ENCODE measurements at regions not wholly inside any gene's neighbourhood (a gene's known extent, or its start where the extent isn't known, plus 50 kb on each side); places are given as distances from the start of the nearest gene placed in this dataset.

DNA sequence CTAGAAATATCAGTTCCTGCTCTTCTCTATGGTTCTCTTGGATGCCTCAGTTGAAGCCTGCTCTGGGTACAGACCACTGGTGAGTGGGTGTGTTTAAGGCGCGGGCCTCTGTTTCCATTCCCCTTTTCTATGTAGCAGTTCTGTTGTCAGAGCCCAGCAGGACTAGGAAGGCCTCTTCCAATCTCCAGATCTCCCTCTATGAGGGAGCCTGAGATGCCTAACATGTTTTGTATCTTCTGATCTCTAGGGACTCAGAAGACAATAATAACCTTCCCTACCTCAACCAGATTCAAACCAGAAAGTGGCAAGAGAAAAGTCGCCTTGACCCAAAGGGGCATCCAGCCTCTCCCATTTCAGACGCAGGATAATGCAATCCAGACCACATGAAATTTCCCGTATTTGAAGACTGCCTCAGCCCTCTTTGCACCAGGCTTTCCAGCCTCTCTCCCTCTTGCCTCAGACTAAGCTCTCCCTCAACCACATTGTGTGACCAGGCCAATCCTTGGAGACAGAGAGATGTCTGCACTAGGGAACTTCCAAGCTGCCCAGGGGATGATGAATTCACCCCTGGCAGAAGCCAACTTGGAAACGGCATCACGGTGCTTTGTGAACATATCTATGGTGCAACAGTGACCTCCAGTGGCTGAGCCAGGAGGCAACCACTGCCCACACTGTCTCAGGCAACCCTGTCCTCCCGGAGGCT lies 150.1 kb upstream of the UBASH3B start:
- Histone ChIP-seq H3K36me3 (ENCODE audit: control insufficient read depth in 5 of 5, insufficient read depth in 5 of 5, low read length in 5 of 5) (no peaks in the 10 kb centered on the region), H3K27ac (ENCODE audit: low read depth, low read length) (peak overlapping the region; percentile 47), H3K4me3 (ENCODE audit: low read depth in 1 of 5, low read length in 5 of 5) (no peak overlapping the region), H3K9ac (ENCODE audit: low read length in 5 of 5) (no peak overlapping the region), H3K9me3 (ENCODE audit: control insufficient read depth in 5 of 5, low read length in 5 of 5) (no peaks in the 10 kb centered on the region), H3K27me3 (ENCODE audit: control insufficient read depth in 5 of 5, insufficient read depth in 4 of 5, low read length in 5 of 5) (peaks cover 0 to 5% (median 0%) of the 10 kb centered on the region in 5 donors), H3K4me1 (ENCODE audit: control insufficient read depth in 5 of 5, insufficient read depth in 5 of 5, low read length in 5 of 5) (peaks cover 0 to 7% (median 5%) of the 10 kb centered on the region in 5 donors)

- H3K9ac ChIP-seq (ENCODE audit: low read length in 5 of 5) = no peak overlapping the region
- H3K27ac ChIP-seq (ENCODE audit: low read depth, low read length) = no peak overlapping the region
- H3K36me3 ChIP-seq (ENCODE audit: control insufficient read depth in 5 of 5, insufficient read depth in 5 of 5, low read length in 5 of 5) = no peaks in the 10 kb centered on the region
- no peaks in the 10 kb centered on the region for H3K9me3 ChIP-seq (ENCODE audit: control insufficient read depth in 5 of 5, low read length in 5 of 5)
- H3K4me1 ChIP-seq (ENCODE audit: control insufficient read depth in 5 of 5, insufficient read depth in 5 of 5, low read length in 5 of 5) = peaks cover 0 to 13% (median 0%) of the 10 kb centered on the region in 5 donors
- H3K27me3 ChIP-seq (ENCODE audit: control insufficient read depth in 5 of 5, insufficient read depth in 4 of 5, low read length in 5 of 5) = no peaks in the 10 kb centered on the region
- H3K4me3 ChIP-seq (ENCODE audit: low read depth in 1 of 5, low read length in 5 of 5) = no peak overlapping the region
Observed at GRCh38 chr11:122494221-122494620, 161.3 kb upstream of the UBASH3B start.

GRCh38 chr11:122491509-122491908 lies 164.0 kb upstream of the UBASH3B start:
- Histone ChIP-seq H3K4me1 (ENCODE audit: control insufficient read depth in 5 of 5, insufficient read depth in 5 of 5, low read length in 5 of 5) (peaks cover 0 to 13% (median 0%) of the 10 kb centered on the region in 5 donors), H3K4me3 (ENCODE audit: low read depth in 1 of 5, low read length in 5 of 5) (peak overlapping the region in 1 of 5 donors; percentile 20), H3K36me3 (ENCODE audit: control insufficient read depth in 5 of 5, insufficient read depth in 5 of 5, low read length in 5 of 5) (no peaks in the 10 kb centered on the region), H3K27me3 (ENCODE audit: control insufficient read depth in 5 of 5, insufficient read depth in 4 of 5, low read length in 5 of 5) (no peaks in the 10 kb centered on the region), H3K9me3 (ENCODE audit: control insufficient read depth in 5 of 5, low read length in 5 of 5) (no peaks in the 10 kb centered on the region), H3K27ac (ENCODE audit: low read depth, low read length) (no peak overlapping the region), H3K9ac (ENCODE audit: low read length in 5 of 5) (no peak overlapping the region)

GRCh38 chr11:122488892-122489706 lies 166.4 kb upstream of the UBASH3B start:
- peaks cover 0 to 13% (median 0%) of the 10 kb centered on the region in 5 donors for H3K4me1 ChIP-seq (ENCODE audit: control insufficient read depth in 5 of 5, insufficient read depth in 5 of 5, low read length in 5 of 5)
- H3K9me3 ChIP-seq (ENCODE audit: control insufficient read depth in 5 of 5, low read length in 5 of 5) = peaks cover 0 to 8% (median 0%) of the 10 kb centered on the region in 5 donors
- no peak overlapping the region for H3K9ac ChIP-seq (ENCODE audit: low read length in 5 of 5)
- no peaks in the 10 kb centered on the region for H3K36me3 ChIP-seq (ENCODE audit: control insufficient read depth in 5 of 5, insufficient read depth in 5 of 5, low read length in 5 of 5)
- no peaks in the 10 kb centered on the region for H3K27me3 ChIP-seq (ENCODE audit: control insufficient read depth in 5 of 5, insufficient read depth in 4 of 5, low read length in 5 of 5)
- no peak overlapping the region for H3K4me3 ChIP-seq (ENCODE audit: low read depth in 1 of 5, low read length in 5 of 5)
- no peak overlapping the region for H3K27ac ChIP-seq (ENCODE audit: low read depth, low read length)

DNA sequence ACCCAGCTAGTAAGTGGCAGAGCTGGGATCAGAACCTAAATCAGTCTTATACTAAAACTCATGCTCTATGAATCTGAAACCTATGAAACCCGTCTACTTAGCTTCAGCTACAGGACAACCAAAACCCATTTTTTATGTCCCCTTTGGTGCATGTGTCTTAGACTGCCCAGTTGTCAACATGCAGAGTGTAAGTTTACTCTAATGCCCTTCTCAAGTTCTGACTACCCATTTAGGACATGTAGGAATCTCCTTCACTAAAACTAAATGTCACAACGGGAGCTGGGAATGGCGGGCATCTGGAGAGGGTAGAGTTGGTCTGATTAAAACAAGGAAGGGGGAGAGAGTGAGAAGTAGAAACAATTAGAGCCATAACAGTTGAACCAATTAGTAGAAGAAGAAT lies 167.9 kb upstream of the UBASH3B start:
- Histone ChIP-seq H3K27ac (ENCODE audit: low read depth, low read length) (no peak overlapping the region), H3K27me3 (ENCODE audit: control insufficient read depth in 5 of 5, insufficient read depth in 4 of 5, low read length in 5 of 5) (no peaks in the 10 kb centered on the region), H3K4me3 (ENCODE audit: low read depth in 1 of 5, low read length in 5 of 5) (no peak overlapping the region)

GRCh38 chr11:122486793-122487495 lies 168.6 kb upstream of the UBASH3B start:
- H3K27me3 ChIP-seq (ENCODE audit: control insufficient read depth in 5 of 5, insufficient read depth in 4 of 5, low read length in 5 of 5) = no peaks in the 10 kb centered on the region
- no peak overlapping the region for H3K9ac ChIP-seq (ENCODE audit: low read length in 5 of 5)
- peaks cover 0 to 12% (median 0%) of the 10 kb centered on the region in 5 donors for H3K4me1 ChIP-seq (ENCODE audit: control insufficient read depth in 5 of 5, insufficient read depth in 5 of 5, low read length in 5 of 5)
- peaks cover 0 to 18% (median 8%) of the 10 kb centered on the region in 5 donors for H3K9me3 ChIP-seq (ENCODE audit: control insufficient read depth in 5 of 5, low read length in 5 of 5)
- no peak overlapping the region for H3K27ac ChIP-seq (ENCODE audit: low read depth, low read length)
- H3K4me3 ChIP-seq (ENCODE audit: low read depth in 1 of 5, low read length in 5 of 5) = no peak overlapping the region
- no peaks in the 10 kb centered on the region for H3K36me3 ChIP-seq (ENCODE audit: control insufficient read depth in 5 of 5, insufficient read depth in 5 of 5, low read length in 5 of 5)

More for the DNA sequence above, 167.9 kb upstream of the UBASH3B start:
- peaks cover 0 to 13% (median 0%) of the 10 kb centered on the region in 5 donors for H3K4me1 ChIP-seq (ENCODE audit: control insufficient read depth in 5 of 5, insufficient read depth in 5 of 5, low read length in 5 of 5)
- H3K36me3 ChIP-seq (ENCODE audit: control insufficient read depth in 5 of 5, insufficient read depth in 5 of 5, low read length in 5 of 5) = no peaks in the 10 kb centered on the region
- no peak overlapping the region for H3K9ac ChIP-seq (ENCODE audit: low read length in 5 of 5)
- peaks cover 0 to 18% (median 4%) of the 10 kb centered on the region in 5 donors for H3K9me3 ChIP-seq (ENCODE audit: control insufficient read depth in 5 of 5, low read length in 5 of 5)

GRCh38 chr11:122478986-122479385 lies 176.5 kb upstream of the UBASH3B start:
- Histone ChIP-seq H3K4me1 (ENCODE audit: control insufficient read depth in 5 of 5, insufficient read depth in 5 of 5, low read length in 5 of 5) (no peaks in the 10 kb centered on the region), H3K9me3 (ENCODE audit: control insufficient read depth in 5 of 5, low read length in 5 of 5) (peaks cover 0 to 11% (median 8%) of the 10 kb centered on the region in 5 donors), H3K9ac (ENCODE audit: low read length in 5 of 5) (no peak overlapping the region), H3K27ac (ENCODE audit: low read depth, low read length) (no peak overlapping the region), H3K36me3 (ENCODE audit: control insufficient read depth in 5 of 5, insufficient read depth in 5 of 5, low read length in 5 of 5) (no peaks in the 10 kb centered on the region), H3K27me3 (ENCODE audit: control insufficient read depth in 5 of 5, insufficient read depth in 4 of 5, low read length in 5 of 5) (no peaks in the 10 kb centered on the region), H3K4me3 (ENCODE audit: low read depth in 1 of 5, low read length in 5 of 5) (no peak overlapping the region)

GRCh38 chr11:122468965-122469364 lies 186.6 kb upstream of the UBASH3B start:
- Histone ChIP-seq H3K4me1 (ENCODE audit: control insufficient read depth in 5 of 5, insufficient read depth in 5 of 5, low read length in 5 of 5) (no peaks in the 10 kb centered on the region), H3K27me3 (ENCODE audit: control insufficient read depth in 5 of 5, insufficient read depth in 4 of 5, low read length in 5 of 5) (no peaks in the 10 kb centered on the region), H3K4me3 (ENCODE audit: low read depth in 1 of 5, low read length in 5 of 5) (no peak overlapping the region), H3K36me3 (ENCODE audit: control insufficient read depth in 5 of 5, insufficient read depth in 5 of 5, low read length in 5 of 5) (no peaks in the 10 kb centered on the region), H3K9ac (ENCODE audit: low read length in 5 of 5) (no peak overlapping the region), H3K9me3 (ENCODE audit: control insufficient read depth in 5 of 5, low read length in 5 of 5) (peaks cover 0 to 5% (median 0%) of the 10 kb centered on the region in 5 donors), H3K27ac (ENCODE audit: low read depth, low read length) (no peak overlapping the region)

DNA sequence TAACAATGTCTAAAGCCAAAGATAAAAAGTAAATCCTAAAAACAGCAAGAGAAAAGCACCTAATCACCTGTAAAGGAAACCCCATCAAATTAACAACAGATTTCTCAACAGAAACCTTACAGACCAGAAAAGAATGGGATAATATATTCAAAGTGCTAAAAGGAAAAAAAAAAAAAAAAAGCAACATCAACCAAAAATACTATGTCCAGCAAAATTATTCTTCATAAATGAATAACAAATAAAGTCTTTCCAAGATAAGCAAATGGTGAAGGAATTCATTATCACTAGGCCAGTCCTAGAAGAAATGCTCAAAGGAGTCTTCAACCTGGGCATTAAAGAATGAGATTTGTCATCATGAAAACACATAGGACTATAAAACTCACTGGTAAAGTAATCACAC lies 192.0 kb upstream of the UBASH3B start:
- H3K9ac ChIP-seq (ENCODE audit: low read length in 5 of 5) = no peak overlapping the region
- H3K27me3 ChIP-seq (ENCODE audit: control insufficient read depth in 5 of 5, insufficient read depth in 4 of 5, low read length in 5 of 5) = no peaks in the 10 kb centered on the region
- H3K4me3 ChIP-seq (ENCODE audit: low read depth in 1 of 5, low read length in 5 of 5) = no peak overlapping the region
- H3K4me1 ChIP-seq (ENCODE audit: control insufficient read depth in 5 of 5, insufficient read depth in 5 of 5, low read length in 5 of 5) = no peaks in the 10 kb centered on the region
- no peaks in the 10 kb centered on the region for H3K36me3 ChIP-seq (ENCODE audit: control insufficient read depth in 5 of 5, insufficient read depth in 5 of 5, low read length in 5 of 5)
- peaks cover 0 to 19% (median 14%) of the 10 kb centered on the region in 5 donors for H3K9me3 ChIP-seq (ENCODE audit: control insufficient read depth in 5 of 5, low read length in 5 of 5)
- no peak overlapping the region for H3K27ac ChIP-seq (ENCODE audit: low read depth, low read length)
